Naive thymus-derived CD4-positive, alpha-beta T cell (primary cell): ENCODE measurements at regions not wholly inside any gene's neighbourhood (a gene's known extent, or its start where the extent isn't known, plus 50 kb on each side); places are given as distances from the start of the nearest gene placed in this dataset.
"Not testable (repeated sequence)": the region's sequence is repeated elsewhere in the genome, so short reads cannot be mapped to it uniquely, and the experiment has no call there.

Source experiments
- ATAC-seq: fragments of 150-1000 bp; cut with Tn5 transposase; 2 replicates; pipeline ENCODE4 v1.10.0; 2021; ENCODE audit warnings: mild to moderate bottlenecking, moderate library complexity
- CTCF ChIA-PET: fragments of 350-600 bp; sonication (Branson Sonifier 250); formaldehyde crosslinking; loops from one replicate; lab custom pipeline; 2021; ENCODE audit warnings: antibody characterized with exemption; lab: Charles Lee
- POLR2A ChIA-PET: fragments of 350-600 bp; sonication (Branson Sonifier 250); formaldehyde crosslinking; loops from one replicate; lab custom pipeline; 2021; ENCODE audit warnings: antibody characterized with exemption, inconsistent platforms; lab: Charles Lee
- DNase-seq, 9 donors: peaks; one replicate each; pipeline versions ENCODE4 v3.0.0 to v3.0.0-alpha.2; 2020 to 2022; ENCODE audit warnings: mixed read lengths in 1 of 9
- H3K27ac ChIP-seq: one replicate; pipeline ENCODE4 v1.7.0; 2013; ENCODE audit warnings: mild to moderate bottlenecking, low read depth, low read length, moderate library complexity
- H3K27me3 ChIP-seq, 2 donors: one replicate each; pipeline ENCODE4 v1.7.0; 2013; ENCODE audit warnings: low read length in 2 of 2, mild to moderate bottlenecking in 2 of 2, moderate library complexity in 2 of 2; ENCODE audit not compliant: control insufficient read depth in 2 of 2, insufficient read depth in 2 of 2
- H3K36me3 ChIP-seq, 3 experiments: 1 replicate in 2 of 3; 2 replicates in 1 of 3; pipeline ENCODE4 v1.7.0; 2013; ENCODE audit warnings: low read length in 3 of 3, mild to moderate bottlenecking in 3 of 3, moderate library complexity in 1 of 3; ENCODE audit not compliant: insufficient read depth in 3 of 3, control insufficient read depth in 2 of 3
- H3K4me1 ChIP-seq, 2 donors: one replicate each; pipeline ENCODE4 v1.7.0; 2013; ENCODE audit warnings: low read length in 2 of 2, mild to moderate bottlenecking in 2 of 2, moderate library complexity in 1 of 2; ENCODE audit not compliant: control insufficient read depth in 2 of 2, insufficient read depth in 2 of 2
- H3K4me3 ChIP-seq: 2 replicates; pipeline ENCODE4 v1.7.0; 2013; ENCODE audit warnings: mild to moderate bottlenecking, low read length
- H3K9me3 ChIP-seq, 3 experiments: 1 replicate in 2 of 3; 2 replicates in 1 of 3; pipeline ENCODE4 v1.7.0; 2013; ENCODE audit warnings: low read length in 3 of 3; ENCODE audit not compliant: control insufficient read depth in 2 of 3
- H3K27ac Mint-ChIP-seq, 9 donors: one replicate each; pipeline ENCODE4 v1.8.0; 2020 to 2022; ENCODE audit warnings: mixed read lengths in 9 of 9, mild to moderate bottlenecking in 8 of 9, moderate library complexity in 5 of 9, inconsistent platforms in 2 of 9
- H3K27me3 Mint-ChIP-seq, 5 donors: one replicate each; pipeline ENCODE4 v1.8.0; 2021 to 2022; ENCODE audit warnings: mixed read lengths in 5 of 5, mild to moderate bottlenecking in 1 of 5
- H3K36me3 Mint-ChIP-seq, 5 donors: one replicate each; pipeline ENCODE4 v1.8.0; 2020 to 2022; ENCODE audit warnings: mixed read lengths in 5 of 5, mild to moderate bottlenecking in 3 of 5, inconsistent platforms in 1 of 5
- H3K4me1 Mint-ChIP-seq, 7 donors: one replicate each; pipeline ENCODE4 v1.8.0; 2020 to 2022; ENCODE audit warnings: mixed read lengths in 7 of 7, mild to moderate bottlenecking in 3 of 7, inconsistent platforms in 1 of 7
- H3K4me3 Mint-ChIP-seq, 10 donors: one replicate each; pipeline ENCODE4 v1.8.0; 2020 to 2022; ENCODE audit warnings: mild to moderate bottlenecking in 10 of 10, mixed read lengths in 10 of 10, moderate library complexity in 6 of 10, inconsistent platforms in 2 of 10
- H3K9me3 Mint-ChIP-seq, 11 donors: one replicate each; pipeline ENCODE4 v1.8.0; 2020 to 2022; ENCODE audit warnings: mixed read lengths in 11 of 11, mild to moderate bottlenecking in 4 of 11, inconsistent platforms in 1 of 11, moderate library complexity in 1 of 11
- intact Hi-C, 2 donors: fragments of 100-400 bp; cut with micrococcal nuclease; formaldehyde crosslinking; loops; one replicate each; pipeline ENCODE4 v1.15.1; 2023

GRCh38 chr18:6572192-6572591 is 157.3 kb upstream of the ARHGAP28 start:
- H3K9me3 Mint-ChIP-seq, result peaks cover 0 to 13% (median 0%) of the 10 kb centered on the region in 11 donors
- H3K27ac Mint-ChIP-seq, H3K4me1 Mint-ChIP-seq, H3K9me3 ChIP-seq, H3K4me1 ChIP-seq, H3K27ac ChIP-seq, CTCF ChIA-PET, POLR2A ChIA-PET, H3K27me3 Mint-ChIP-seq, H3K4me3 Mint-ChIP-seq, ATAC-seq, H3K36me3 Mint-ChIP-seq, DNase-seq, intact Hi-C loops, H3K4me3 ChIP-seq, H3K27me3 ChIP-seq, H3K36me3 ChIP-seq: not testable (repeated sequence)

- Mint-ChIP-seq H3K27me3 (no peaks in the 10 kb centered on the region), H3K27ac (no peak overlapping the region), H3K9me3 (peaks cover 0 to 16% (median 0%) of the 10 kb centered on the region in 11 donors), H3K36me3 (no peaks in the 10 kb centered on the region), H3K4me3 (no peak overlapping the region), H3K4me1 (no peaks in the 10 kb centered on the region)
- Histone ChIP-seq H3K36me3 (no peaks in the 10 kb centered on the region), H3K4me3 (no peak overlapping the region), H3K27me3 (no peaks in the 10 kb centered on the region), H3K27ac (no peak overlapping the region), H3K4me1 (no peaks in the 10 kb centered on the region), H3K9me3 (no peaks in the 10 kb centered on the region)
- ChIA-PET CTCF (no interaction called here), POLR2A (no interaction called here)
- ATAC-seq (no peak), DNase-seq (no peak)
- intact Hi-C loops, result no loop called here
Measured at GRCh38 chr18:6574631-6575030, 154.9 kb upstream of the ARHGAP28 start.

- H3K4me1 Mint-ChIP-seq, result no peaks in the 10 kb centered on the region
- no peaks in the 10 kb centered on the region for H3K36me3 ChIP-seq
- H3K27ac ChIP-seq, result no peak overlapping the region
- no peaks in the 10 kb centered on the region for H3K27me3 Mint-ChIP-seq
- no peak overlapping the region for H3K4me3 ChIP-seq
- no peaks in the 10 kb centered on the region for H3K36me3 Mint-ChIP-seq
- CTCF ChIA-PET, result no interaction called here
- DNase-seq (no peak), ATAC-seq (no peak)
- peaks cover 0 to 17% (median 0%) of the 10 kb centered on the region in 11 donors for H3K9me3 Mint-ChIP-seq
- intact Hi-C loops, result no loop called here
- no peaks in the 10 kb centered on the region for H3K4me1 ChIP-seq
- no peaks in the 10 kb centered on the region for H3K27me3 ChIP-seq
- no peak overlapping the region for H3K27ac Mint-ChIP-seq
- POLR2A ChIA-PET, result no interaction called here
- H3K9me3 ChIP-seq, result no peaks in the 10 kb centered on the region
- no peak overlapping the region for H3K4me3 Mint-ChIP-seq
Measured at GRCh38 chr18:6575908-6576307, 153.6 kb upstream of the ARHGAP28 start.

- no peaks in the 10 kb centered on the region for H3K9me3 ChIP-seq
- ChIA-PET CTCF (no interaction called here), POLR2A (no interaction called here)
- Mint-ChIP-seq H3K4me1 (no peaks in the 10 kb centered on the region), H3K4me3 (no peak overlapping the region), H3K9me3 (peaks cover 0 to 17% (median 3%) of the 10 kb centered on the region in 11 donors), H3K27ac (no peak overlapping the region), H3K27me3 (peaks cover 0 to 9% (median 5%) of the 10 kb centered on the region in 5 donors), H3K36me3 (peaks cover 0 to 6% (median 0%) of the 10 kb centered on the region in 5 donors)
- no peak overlapping the region for H3K4me3 ChIP-seq
- H3K36me3 ChIP-seq, result no peaks in the 10 kb centered on the region
- ATAC-seq, result no peak
- no peaks in the 10 kb centered on the region for H3K4me1 ChIP-seq
- H3K27me3 ChIP-seq, result no peaks in the 10 kb centered on the region
- intact Hi-C loops, result no loop called here
- no peak for DNase-seq
- no peak overlapping the region for H3K27ac ChIP-seq
Measured at GRCh38 chr18:6576718-6577375, 152.7 kb upstream of the ARHGAP28 start.

GRCh38 chr18:6578686-6579085 is 150.8 kb upstream of the ARHGAP28 start:
- H3K27ac Mint-ChIP-seq, result no peak overlapping the region
- peaks cover 0 to 28% (median 6%) of the 10 kb centered on the region in 11 donors for H3K9me3 Mint-ChIP-seq
- Histone ChIP-seq H3K27ac (no peak overlapping the region), H3K27me3 (no peaks in the 10 kb centered on the region), H3K9me3 (no peaks in the 10 kb centered on the region), H3K4me1 (no peaks in the 10 kb centered on the region), H3K4me3 (no peak overlapping the region), H3K36me3 (no peaks in the 10 kb centered on the region)
- no peak overlapping the region for H3K4me3 Mint-ChIP-seq
- ATAC-seq, result no peak
- ChIA-PET CTCF (no interaction called here), POLR2A (no interaction called here)
- H3K36me3 Mint-ChIP-seq, result peaks cover 0 to 7% (median 0%) of the 10 kb centered on the region in 5 donors
- H3K27me3 Mint-ChIP-seq, result peaks cover 0 to 10% (median 5%) of the 10 kb centered on the region in 5 donors
- no peaks in the 10 kb centered on the region for H3K4me1 Mint-ChIP-seq
- intact Hi-C loops, result no loop called here
- no peak for DNase-seq

GRCh38 chr18:6579486-6579885 is 150.0 kb upstream of the ARHGAP28 start:
- intact Hi-C loops, result no loop called here
- Histone ChIP-seq H3K4me1 (no peaks in the 10 kb centered on the region), H3K27me3 (no peaks in the 10 kb centered on the region), H3K9me3 (no peaks in the 10 kb centered on the region), H3K36me3 (no peaks in the 10 kb centered on the region), H3K27ac (no peak overlapping the region), H3K4me3 (no peak overlapping the region)
- POLR2A ChIA-PET, result no interaction called here
- DNase-seq (no peak), ATAC-seq (no peak)
- peaks cover 0 to 35% (median 7%) of the 10 kb centered on the region in 11 donors for H3K9me3 Mint-ChIP-seq
- no peak overlapping the region for H3K4me3 Mint-ChIP-seq
- H3K36me3 Mint-ChIP-seq, result peaks cover 0 to 7% (median 0%) of the 10 kb centered on the region in 5 donors
- CTCF ChIA-PET, result interaction anchor here (0.5 kb wide), 1 partner anchor 439 kb away, joined by 3 read pairs; no protein-coding TSS in a partner anchor
- no peaks in the 10 kb centered on the region for H3K4me1 Mint-ChIP-seq
- H3K27ac Mint-ChIP-seq, result no peak overlapping the region
- H3K27me3 Mint-ChIP-seq, result peaks cover 0 to 10% (median 5%) of the 10 kb centered on the region in 5 donors

- Mint-ChIP-seq H3K4me1 (no peaks in the 10 kb centered on the region), H3K36me3 (peaks cover 0 to 10% (median 0%) of the 10 kb centered on the region in 5 donors), H3K27ac (no peak overlapping the region), H3K9me3 (peaks cover 0 to 40% (median 10%) of the 10 kb centered on the region in 11 donors), H3K27me3 (peaks cover 0 to 10% (median 5%) of the 10 kb centered on the region in 5 donors), H3K4me3 (no peak overlapping the region)
- Histone ChIP-seq H3K4me1 (no peaks in the 10 kb centered on the region), H3K27me3 (no peaks in the 10 kb centered on the region), H3K9me3 (no peaks in the 10 kb centered on the region), H3K27ac (no peak overlapping the region), H3K4me3 (no peak overlapping the region), H3K36me3 (no peaks in the 10 kb centered on the region)
- CTCF ChIA-PET, result no interaction called here
- POLR2A ChIA-PET, result no interaction called here
- no peak for DNase-seq
- ATAC-seq, result no peak
- intact Hi-C loops, result no loop called here
Measured at GRCh38 chr18:6580401-6580800, 149.1 kb upstream of the ARHGAP28 start.
